Liver (tissue), 8 donors: ENCODE measurements at regions not wholly inside any gene's neighbourhood (a gene's known extent, or its start where the extent isn't known, plus 50 kb on each side); places are given as distances from the start of the nearest gene placed in this dataset.

Source experiments
- DNase-seq: peaks from one replicate; pipeline ENCODE4 v3.0.0-alpha.2; 2017; ENCODE audit warnings: low spot score
- H3K27ac ChIP-seq, 2 donors: one replicate each; pipeline ENCODE4 v1.7.0; 2013; ENCODE audit warnings: inconsistent platforms in 2 of 2, low read length in 2 of 2, control low read depth in 1 of 2, low read depth in 1 of 2, mild to moderate bottlenecking in 1 of 2
- H3K27me3 ChIP-seq, 4 donors: one replicate each; pipeline versions ENCODE4 v1.6.1 to v1.7.0; 2013; ENCODE audit warnings: low read length in 3 of 4, inconsistent platforms in 1 of 4, mild to moderate bottlenecking in 1 of 4, moderate library complexity in 1 of 4; ENCODE audit not compliant: control insufficient read depth in 4 of 4, insufficient read depth in 4 of 4
- H3K36me3 ChIP-seq, 4 donors: one replicate each; pipeline versions ENCODE4 v1.6.1 to v1.7.0; 2013; ENCODE audit warnings: low read length in 3 of 4, mild to moderate bottlenecking in 3 of 4, low read depth in 1 of 4, moderate library complexity in 1 of 4; ENCODE audit not compliant: control insufficient read depth in 4 of 4, insufficient read depth in 3 of 4
- H3K4me1 ChIP-seq, 4 donors: one replicate each; pipeline versions ENCODE4 v1.6.1 to v1.7.0; 2013; ENCODE audit warnings: low read length in 3 of 4, mild to moderate bottlenecking in 3 of 4, moderate library complexity in 1 of 4; ENCODE audit not compliant: control insufficient read depth in 4 of 4, insufficient read depth in 4 of 4
- H3K4me3 ChIP-seq, 3 donors: one replicate each; pipeline versions ENCODE4 v1.6.1 to v1.7.0; 2013; ENCODE audit warnings: low read length in 3 of 3, control low read depth in 1 of 3, low read depth in 1 of 3, mild to moderate bottlenecking in 1 of 3
- H3K9ac ChIP-seq, 2 donors: one replicate each; pipeline ENCODE4 v1.7.0; 2013; ENCODE audit warnings: low read length in 2 of 2, mild to moderate bottlenecking in 2 of 2, moderate library complexity in 2 of 2, control low read depth in 1 of 2, low read depth in 1 of 2
- H3K9me3 ChIP-seq, 4 donors: one replicate each; pipeline versions ENCODE4 v1.6.1 to v1.7.0; 2013; ENCODE audit warnings: low read length in 3 of 4; ENCODE audit not compliant: control insufficient read depth in 4 of 4
- CTCF ChIP-seq: fragments of 150-350 bp; IDR thresholded peaks from 2 replicates; pipeline ENCODE4 v1.5.1; 2017; ENCODE audit warnings: improper control_type of control experiment, low read depth, low read length; ENCODE audit not compliant: missing input control
- FOXA1 ChIP-seq: IDR thresholded peaks from 2 replicates; pipeline ENCODE4 v1.6.1; 2016; ENCODE audit warnings: antibody characterized with exemption
- FOXA2 ChIP-seq: IDR thresholded peaks from 2 replicates; pipeline ENCODE4 v1.6.1; 2016; ENCODE audit warnings: antibody characterized with exemption
- HNF4A ChIP-seq, 2 donors: conservative IDR thresholded peaks; 2 replicates each; pipeline ENCODE4 v1.6.1; 2016; ENCODE audit warnings: antibody characterized with exemption in 2 of 2, mild to moderate bottlenecking in 2 of 2
- HNF4G ChIP-seq: IDR thresholded peaks from 2 replicates; pipeline ENCODE4 v1.6.1; 2016; ENCODE audit warnings: antibody characterized with exemption
- NR2F2 ChIP-seq: IDR thresholded peaks from 2 replicates; pipeline ENCODE4 v1.6.1; 2016; ENCODE audit warnings: antibody characterized with exemption
- RAD21 ChIP-seq, 2 donors: IDR thresholded peaks; 2 replicates each; pipeline ENCODE4 v1.6.1; 2016; ENCODE audit warnings: antibody characterized with exemption in 2 of 2, mild to moderate bottlenecking in 2 of 2
- REST ChIP-seq: IDR thresholded peaks from 2 replicates; pipeline ENCODE4 v1.6.1; 2016; ENCODE audit warnings: antibody characterized with exemption, mild to moderate bottlenecking
- RXRA ChIP-seq, 2 donors: IDR thresholded peaks; 2 replicates each; pipeline ENCODE4 v1.6.1; 2017 to 2018; ENCODE audit warnings: antibody characterized with exemption in 2 of 2, mild to moderate bottlenecking in 1 of 2
- SP1 ChIP-seq: IDR thresholded peaks from 2 replicates; pipeline ENCODE4 v1.6.1; 2018; ENCODE audit warnings: antibody characterized with exemption, mild to moderate bottlenecking
- YY1 ChIP-seq: IDR thresholded peaks from 2 replicates; pipeline ENCODE4 v1.6.1; 2016; ENCODE audit warnings: antibody characterized with exemption, mild to moderate bottlenecking
- WGBS: extraction: QIAGEN DNeasy Blood & Tissue Kit; methylation state at CpG from one replicate; pipeline ENCODE4 v1.1.7; 2013; 5-methylcytosine and 5-hydroxymethylcytosine counted together
- TF ChIP-seq, protein P1 (sequence below): IDR thresholded peaks from 2 replicates; pipeline ENCODE4 v1.6.1; 2016; ENCODE audit warnings: antibody characterized with exemption
- TF ChIP-seq, protein P2 (sequence below): IDR thresholded peaks from 2 replicates; pipeline ENCODE4 v1.6.1; 2016; ENCODE audit warnings: antibody characterized with exemption
- donor health status: healthy.
- donor health status: healthy.
- donor health status: healthy.
- donor health status: healthy.
- donor health status: healthy.

- Histone ChIP-seq H3K27ac (no peak overlapping the region), H3K4me3 (no peak overlapping the region), H3K27me3 (peaks cover 0 to 4% (median 1%) of the 10 kb centered on the region in 4 donors), H3K4me1 (no peaks in the 10 kb centered on the region), H3K9me3 (no peaks in the 10 kb centered on the region), H3K9ac (no peak overlapping the region), H3K36me3 (no peaks in the 10 kb centered on the region)
- no peak for DNase-seq
- no peak for TF ChIP-seq YY1
- no peak for TF ChIP-seq REST
- no peak for TF ChIP-seq SP1
- no peak for TF ChIP-seq NR2F2
- no peak for TF ChIP-seq HNF4G
- WGBS, result 88% methylated on average over 1 of the region's 1 CpG
These were observed 120.0 kb upstream of the FOXF1 start for GRCh38 chr16:86390335-86390734.

DNA sequence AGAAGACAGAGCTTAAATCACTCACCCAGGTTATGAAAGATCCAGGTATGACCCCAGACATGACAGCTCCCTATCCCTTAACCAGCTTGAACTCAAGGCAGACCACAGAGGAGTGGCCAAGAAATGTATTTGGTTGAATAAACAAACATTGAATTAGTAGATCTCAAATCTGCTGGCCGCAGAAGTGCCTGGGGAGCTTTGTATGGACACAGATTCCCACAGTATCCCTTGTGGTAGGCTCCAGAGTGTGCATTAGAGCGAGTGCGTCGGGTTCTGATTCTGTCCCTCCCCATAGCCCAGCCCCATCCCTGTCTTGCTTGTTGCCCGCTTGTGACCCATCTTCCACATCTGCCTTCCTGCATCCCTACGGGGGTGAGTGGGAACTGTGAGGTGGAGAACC is 118.8 kb upstream of the FOXF1 start:
- H3K27ac ChIP-seq, result no peak overlapping the region

More for the DNA sequence above, 118.8 kb upstream of the FOXF1 start:
- WGBS, result 82% methylated on average over 6 of the region's 6 CpGs
- no peak overlapping the region for H3K9ac ChIP-seq
- H3K36me3 ChIP-seq, result no peaks in the 10 kb centered on the region
- TF ChIP-seq YY1 (no peak), CTCF (no peak), RXRA (IDR thresholded peaks at IDR 0.05) (no peak), HNF4A (conservative IDR thresholded peaks at IDR 0.05) (no peak), FOXA2 (no peak), RAD21 (IDR thresholded peaks at IDR 0.05) (no peak), FOXA1 (no peak), NR2F2 (no peak), SP1 (no peak)
- TF ChIP-seq, protein P1, sequence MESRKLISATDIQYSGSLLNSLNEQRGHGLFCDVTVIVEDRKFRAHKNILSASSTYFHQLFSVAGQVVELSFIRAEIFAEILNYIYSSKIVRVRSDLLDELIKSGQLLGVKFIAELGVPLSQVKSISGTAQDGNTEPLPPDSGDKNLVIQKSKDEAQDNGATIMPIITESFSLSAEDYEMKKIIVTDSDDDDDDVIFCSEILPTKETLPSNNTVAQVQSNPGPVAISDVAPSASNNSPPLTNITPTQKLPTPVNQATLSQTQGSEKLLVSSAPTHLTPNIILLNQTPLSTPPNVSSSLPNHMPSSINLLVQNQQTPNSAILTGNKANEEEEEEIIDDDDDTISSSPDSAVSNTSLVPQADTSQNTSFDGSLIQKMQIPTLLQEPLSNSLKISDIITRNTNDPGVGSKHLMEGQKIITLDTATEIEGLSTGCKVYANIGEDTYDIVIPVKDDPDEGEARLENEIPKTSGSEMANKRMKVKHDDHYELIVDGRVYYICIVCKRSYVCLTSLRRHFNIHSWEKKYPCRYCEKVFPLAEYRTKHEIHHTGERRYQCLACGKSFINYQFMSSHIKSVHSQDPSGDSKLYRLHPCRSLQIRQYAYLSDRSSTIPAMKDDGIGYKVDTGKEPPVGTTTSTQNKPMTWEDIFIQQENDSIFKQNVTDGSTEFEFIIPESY, result no peak
- TF ChIP-seq, protein P2, sequence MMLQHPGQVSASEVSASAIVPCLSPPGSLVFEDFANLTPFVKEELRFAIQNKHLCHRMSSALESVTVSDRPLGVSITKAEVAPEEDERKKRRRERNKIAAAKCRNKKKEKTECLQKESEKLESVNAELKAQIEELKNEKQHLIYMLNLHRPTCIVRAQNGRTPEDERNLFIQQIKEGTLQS, result no peak
- no peaks in the 10 kb centered on the region for H3K9me3 ChIP-seq
- H3K27me3 ChIP-seq, result peaks cover 0 to 7% (median 2%) of the 10 kb centered on the region in 4 donors
- no peak for DNase-seq
- no peaks in the 10 kb centered on the region for H3K4me1 ChIP-seq
- no peak overlapping the region for H3K4me3 ChIP-seq
